Retinal pigment epithelial cell (primary cell): ENCODE measurements at regions not wholly inside any gene's neighbourhood (a gene's known extent, or its start where the extent isn't known, plus 50 kb on each side); places are given as distances from the start of the nearest gene placed in this dataset.
"Not testable (repeated sequence)": the region's sequence is repeated elsewhere in the genome, so short reads cannot be mapped to it uniquely, and the experiment has no call there.

Source experiments
- DNase-seq: peaks from one replicate; pipeline ENCODE4 v3.0.0-alpha.2; 2010; ENCODE audit warnings: low read depth
- H3K4me3 ChIP-seq: 2 replicates; pipeline ENCODE4 v1.5.1; 2011; ENCODE audit warnings: mild to moderate bottlenecking, low read length, control low read depth, moderate library complexity
- TF ChIP-seq, protein P1 (sequence below): conservative IDR thresholded peaks from 2 replicates; pipeline ENCODE4 v1.5.1; 2011; ENCODE audit warnings: low read depth, low read length, control low read depth, inconsistent platforms

DNA sequence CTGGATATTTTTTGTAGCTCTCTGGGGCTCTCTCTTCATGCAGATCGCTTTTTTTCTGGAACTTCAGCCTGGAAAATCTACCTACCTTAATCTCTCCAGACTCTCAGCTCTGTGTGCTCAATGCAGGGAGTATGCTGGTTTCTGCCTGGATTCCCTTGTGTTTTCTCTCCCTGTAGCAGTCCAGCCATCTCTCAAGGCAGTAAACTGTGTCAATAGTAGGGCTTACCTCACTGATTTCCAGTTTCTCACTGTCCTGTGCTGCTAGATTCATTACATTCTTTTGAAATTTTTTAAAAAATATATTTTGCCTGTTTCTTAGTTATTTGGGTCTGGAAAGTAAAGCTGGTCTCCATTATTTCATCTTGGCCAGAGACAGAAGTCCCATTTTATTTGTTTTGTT lies 951.4 kb downstream of the NR2F1-AS1 start:
- TF ChIP-seq, protein P1, sequence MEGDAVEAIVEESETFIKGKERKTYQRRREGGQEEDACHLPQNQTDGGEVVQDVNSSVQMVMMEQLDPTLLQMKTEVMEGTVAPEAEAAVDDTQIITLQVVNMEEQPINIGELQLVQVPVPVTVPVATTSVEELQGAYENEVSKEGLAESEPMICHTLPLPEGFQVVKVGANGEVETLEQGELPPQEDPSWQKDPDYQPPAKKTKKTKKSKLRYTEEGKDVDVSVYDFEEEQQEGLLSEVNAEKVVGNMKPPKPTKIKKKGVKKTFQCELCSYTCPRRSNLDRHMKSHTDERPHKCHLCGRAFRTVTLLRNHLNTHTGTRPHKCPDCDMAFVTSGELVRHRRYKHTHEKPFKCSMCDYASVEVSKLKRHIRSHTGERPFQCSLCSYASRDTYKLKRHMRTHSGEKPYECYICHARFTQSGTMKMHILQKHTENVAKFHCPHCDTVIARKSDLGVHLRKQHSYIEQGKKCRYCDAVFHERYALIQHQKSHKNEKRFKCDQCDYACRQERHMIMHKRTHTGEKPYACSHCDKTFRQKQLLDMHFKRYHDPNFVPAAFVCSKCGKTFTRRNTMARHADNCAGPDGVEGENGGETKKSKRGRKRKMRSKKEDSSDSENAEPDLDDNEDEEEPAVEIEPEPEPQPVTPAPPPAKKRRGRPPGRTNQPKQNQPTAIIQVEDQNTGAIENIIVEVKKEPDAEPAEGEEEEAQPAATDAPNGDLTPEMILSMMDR = no peak
- no peak for DNase-seq
- H3K4me3 ChIP-seq = no peak overlapping the region

GRCh38 chr5:92629000-92629399 lies 952.0 kb downstream of the NR2F1-AS1 start:
- TF ChIP-seq, protein P1 = no peak

DNA sequence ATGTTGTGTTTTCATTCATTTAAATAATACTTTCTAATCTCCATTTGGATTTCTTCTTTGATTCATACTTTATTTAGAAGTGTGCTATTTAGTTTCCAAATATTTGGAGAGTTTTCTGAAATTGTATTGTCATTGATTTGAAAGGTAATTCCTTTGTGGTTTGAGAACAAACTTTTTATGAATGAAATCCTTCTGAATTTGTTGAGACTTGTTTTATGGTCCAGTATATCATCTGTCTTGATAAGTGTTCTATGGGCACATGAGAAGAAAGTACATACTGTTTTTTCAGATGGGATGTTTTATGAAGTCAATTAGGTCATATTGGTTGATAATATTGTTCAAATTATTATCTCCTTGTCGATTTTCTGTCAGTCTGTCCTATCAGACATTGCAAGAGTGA lies 953.8 kb downstream of the NR2F1-AS1 start:
- H3K4me3 ChIP-seq = no peak overlapping the region
- TF ChIP-seq, protein P1 = no peak
- no peak for DNase-seq

More at GRCh38 chr5:92629000-92629399, 952.0 kb downstream of the NR2F1-AS1 start:
- no peak for DNase-seq
- no peak overlapping the region for H3K4me3 ChIP-seq

DNA sequence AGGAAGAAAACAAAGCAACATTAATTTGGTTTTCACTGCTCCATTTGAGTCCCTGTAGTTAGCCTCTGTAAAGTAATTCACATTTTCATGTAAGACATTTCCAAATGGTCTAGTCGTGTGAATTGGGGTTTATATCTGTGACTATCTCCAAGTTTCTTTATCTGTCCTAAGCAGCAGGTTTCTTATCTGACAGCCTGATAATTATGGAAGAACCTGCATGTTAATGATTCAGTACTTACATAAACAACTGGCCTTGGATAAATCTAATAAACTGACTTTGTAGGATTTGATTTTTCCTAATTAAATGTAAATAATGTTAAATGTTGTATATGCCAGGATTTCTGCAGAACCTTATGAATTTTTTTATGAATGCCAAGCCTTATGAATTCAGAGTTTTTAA lies 964.9 kb downstream of the NR2F1-AS1 start:
- H3K4me3 ChIP-seq = no peak overlapping the region
- TF ChIP-seq, protein P1 = no peak
- no peak for DNase-seq

GRCh38 chr5:92613546-92613945 lies 967.5 kb downstream of the NR2F1-AS1 start:
- no peak overlapping the region for H3K4me3 ChIP-seq
- no peak for DNase-seq
- TF ChIP-seq, protein P1 = no peak

GRCh38 chr5:92610435-92610834 lies 970.6 kb downstream of the NR2F1-AS1 start:
- H3K4me3 ChIP-seq, DNase-seq: not testable (repeated sequence)

DNA sequence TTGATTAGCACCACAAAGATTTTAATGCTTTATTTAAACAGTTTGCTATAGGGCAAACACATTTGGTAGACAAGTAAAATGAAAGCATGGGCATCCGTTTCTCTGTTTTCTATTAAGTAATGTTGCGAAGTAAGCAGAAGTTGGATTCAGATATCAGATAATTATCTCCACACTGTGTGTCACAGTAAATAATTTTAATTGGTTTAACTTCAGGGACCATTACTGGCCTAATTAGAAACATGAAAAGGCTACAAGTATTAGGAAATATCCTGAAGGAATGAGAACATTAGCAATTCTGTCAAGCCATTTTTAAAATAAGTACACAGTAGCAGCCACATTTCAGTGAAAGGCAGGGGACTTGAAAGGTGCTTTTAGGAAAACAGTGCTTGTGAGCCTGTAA lies 975.4 kb downstream of the NR2F1-AS1 start:
- no peak for DNase-seq
- TF ChIP-seq, protein P1 = no peak
- H3K4me3 ChIP-seq = no peak overlapping the region
